HUES6 (cell line): ENCODE measurements at regions not wholly inside any gene's neighbourhood (a gene's known extent, or its start where the extent isn't known, plus 50 kb on each side); places are given as distances from the start of the nearest gene placed in this dataset.

Experiments used
- H3K27ac ChIP-seq: 2 replicates; pipeline ENCODE4 v1.7.0; 2013; ENCODE audit warnings: low read depth, mild to moderate bottlenecking, low read length, inconsistent platforms
- H3K27me3 ChIP-seq: 2 replicates; pipeline ENCODE4 v1.6.1; 2013; ENCODE audit warnings: low read length; ENCODE audit not compliant: control insufficient read depth, insufficient read depth
- H3K36me3 ChIP-seq: 2 replicates; pipeline ENCODE4 v1.6.1; 2013; ENCODE audit warnings: low read length; ENCODE audit not compliant: control insufficient read depth, insufficient read depth
- H3K4me1 ChIP-seq: 2 replicates; pipeline ENCODE4 v1.6.1; 2013; ENCODE audit warnings: low read length; ENCODE audit not compliant: control insufficient read depth, insufficient read depth
- H3K4me3 ChIP-seq: 2 replicates; pipeline ENCODE4 v1.5.1; 2013; ENCODE audit warnings: low read depth, low read length
- H3K9ac ChIP-seq: one replicate; pipeline ENCODE4 v1.6.1; 2013; ENCODE audit warnings: mild to moderate bottlenecking, low read length
- H3K9me3 ChIP-seq: 2 replicates; pipeline ENCODE4 v1.6.1; 2013; ENCODE audit warnings: low read depth, low read length; ENCODE audit not compliant: control insufficient read depth, insufficient read depth

GRCh38 chr1:91172541-91172940 is 150.7 kb upstream of the ZNF644 start:
- Histone ChIP-seq H3K36me3 (no peaks in the 10 kb centered on the region), H3K27me3 (no peaks in the 10 kb centered on the region), H3K4me1 (no peaks in the 10 kb centered on the region), H3K4me3 (no peak overlapping the region), H3K9ac (no peak overlapping the region), H3K9me3 (no peaks in the 10 kb centered on the region), H3K27ac (no peak overlapping the region)

GRCh38 chr1:91171898-91172297 is 150.1 kb upstream of the ZNF644 start:
- Histone ChIP-seq H3K27ac (no peak overlapping the region), H3K4me1 (no peaks in the 10 kb centered on the region), H3K27me3 (no peaks in the 10 kb centered on the region), H3K36me3 (no peaks in the 10 kb centered on the region), H3K9me3 (no peaks in the 10 kb centered on the region), H3K9ac (no peak overlapping the region), H3K4me3 (no peak overlapping the region)

GRCh38 chr1:91170571-91170970 is 148.7 kb upstream of the ZNF644 start:
- H3K9ac ChIP-seq = no peak overlapping the region
- H3K4me3 ChIP-seq = no peak overlapping the region
- H3K27ac ChIP-seq = no peak overlapping the region
- H3K36me3 ChIP-seq = no peaks in the 10 kb centered on the region
- no peaks in the 10 kb centered on the region for H3K27me3 ChIP-seq
- H3K9me3 ChIP-seq = no peaks in the 10 kb centered on the region
- H3K4me1 ChIP-seq = peaks cover 3% of the 10 kb centered on the region; the same call in 1 of the 2 replicates

- H3K4me3 ChIP-seq = no peak overlapping the region
- H3K4me1 ChIP-seq = peaks cover 11% of the 10 kb centered on the region; the same call in 1 of the 2 replicates
- no peak overlapping the region for H3K9ac ChIP-seq
- no peaks in the 10 kb centered on the region for H3K36me3 ChIP-seq
- no peaks in the 10 kb centered on the region for H3K9me3 ChIP-seq
- H3K27ac ChIP-seq = no peak overlapping the region
- H3K27me3 ChIP-seq = no peaks in the 10 kb centered on the region
These were observed 144.4 kb upstream of the ZNF644 start for GRCh38 chr1:91166106-91166712.

- Histone ChIP-seq H3K27me3 (no peaks in the 10 kb centered on the region), H3K4me3 (no peak overlapping the region), H3K9ac (no peak overlapping the region), H3K36me3 (no peaks in the 10 kb centered on the region), H3K9me3 (no peaks in the 10 kb centered on the region), H3K27ac (no peak overlapping the region), H3K4me1 (peaks cover 11% of the 10 kb centered on the region; the same call in 1 of the 2 replicates)
These were observed 143.3 kb upstream of the ZNF644 start for GRCh38 chr1:91165033-91165654.

GRCh38 chr1:91162613-91163012 is 140.8 kb upstream of the ZNF644 start:
- H3K4me3 ChIP-seq = no peak overlapping the region
- no peaks in the 10 kb centered on the region for H3K27me3 ChIP-seq
- H3K36me3 ChIP-seq = no peaks in the 10 kb centered on the region
- H3K4me1 ChIP-seq = peaks cover 11% of the 10 kb centered on the region; the same call in 1 of the 2 replicates
- H3K9ac ChIP-seq = no peak overlapping the region
- no peaks in the 10 kb centered on the region for H3K9me3 ChIP-seq
- no peak overlapping the region for H3K27ac ChIP-seq

GRCh38 chr1:91161749-91162148 is 139.9 kb upstream of the ZNF644 start:
- Histone ChIP-seq H3K9me3 (no peaks in the 10 kb centered on the region), H3K4me1 (peaks cover 11% of the 10 kb centered on the region; the same call in 1 of the 2 replicates), H3K27me3 (no peaks in the 10 kb centered on the region), H3K9ac (no peak overlapping the region), H3K4me3 (no peak overlapping the region), H3K27ac (no peak overlapping the region), H3K36me3 (no peaks in the 10 kb centered on the region)

GRCh38 chr1:91161166-91161565 is 139.3 kb upstream of the ZNF644 start:
- Histone ChIP-seq H3K9ac (no peak overlapping the region), H3K4me1 (peaks cover 11% of the 10 kb centered on the region; the same call in 1 of the 2 replicates), H3K4me3 (no peak overlapping the region), H3K36me3 (no peaks in the 10 kb centered on the region), H3K27ac (no peak overlapping the region), H3K27me3 (no peaks in the 10 kb centered on the region), H3K9me3 (no peaks in the 10 kb centered on the region)

GRCh38 chr1:91160363-91161075 is 138.7 kb upstream of the ZNF644 start:
- Histone ChIP-seq H3K9me3 (no peaks in the 10 kb centered on the region), H3K27me3 (no peaks in the 10 kb centered on the region), H3K4me3 (no peak overlapping the region), H3K27ac (no peak overlapping the region), H3K4me1 (peaks cover 7% of the 10 kb centered on the region; the same call in 1 of the 2 replicates), H3K9ac (no peak overlapping the region), H3K36me3 (no peaks in the 10 kb centered on the region)

GRCh38 chr1:91153341-91153740 is 131.5 kb upstream of the ZNF644 start:
- Histone ChIP-seq H3K36me3 (no peaks in the 10 kb centered on the region), H3K4me1 (peaks cover 3% of the 10 kb centered on the region; the same call in 1 of the 2 replicates), H3K27ac (no peak overlapping the region), H3K9me3 (no peaks in the 10 kb centered on the region), H3K9ac (no peak overlapping the region), H3K27me3 (no peaks in the 10 kb centered on the region), H3K4me3 (no peak overlapping the region)

GRCh38 chr1:91152331-91152730 is 130.5 kb upstream of the ZNF644 start:
- Histone ChIP-seq H3K4me3 (no peak overlapping the region), H3K9ac (no peak overlapping the region), H3K36me3 (no peaks in the 10 kb centered on the region)

More at GRCh38 chr1:91152331-91152730, 130.5 kb upstream of the ZNF644 start:
- H3K27ac ChIP-seq = no peak overlapping the region
- peaks cover 3% of the 10 kb centered on the region; the same call in 1 of the 2 replicates for H3K4me1 ChIP-seq
- no peaks in the 10 kb centered on the region for H3K27me3 ChIP-seq
- H3K9me3 ChIP-seq = no peaks in the 10 kb centered on the region
